HG02759 (cell line): ENCODE measurements at regions not wholly inside any gene's neighbourhood (a gene's known extent, or its start where the extent isn't known, plus 50 kb on each side); places are given as distances from the start of the nearest gene placed in this dataset.
"Not testable (repeated sequence)": the region's sequence is repeated elsewhere in the genome, so short reads cannot be mapped to it uniquely, and the experiment has no call there.

Experiments used
- ATAC-seq: cut with Tn5 transposase; IDR thresholded peaks from one replicate; pipeline ENCODE4 v1.9.1; 2021; ENCODE audit warnings: mild to moderate bottlenecking, moderate library complexity; ENCODE audit not compliant: unreplicated experiment

DNA sequence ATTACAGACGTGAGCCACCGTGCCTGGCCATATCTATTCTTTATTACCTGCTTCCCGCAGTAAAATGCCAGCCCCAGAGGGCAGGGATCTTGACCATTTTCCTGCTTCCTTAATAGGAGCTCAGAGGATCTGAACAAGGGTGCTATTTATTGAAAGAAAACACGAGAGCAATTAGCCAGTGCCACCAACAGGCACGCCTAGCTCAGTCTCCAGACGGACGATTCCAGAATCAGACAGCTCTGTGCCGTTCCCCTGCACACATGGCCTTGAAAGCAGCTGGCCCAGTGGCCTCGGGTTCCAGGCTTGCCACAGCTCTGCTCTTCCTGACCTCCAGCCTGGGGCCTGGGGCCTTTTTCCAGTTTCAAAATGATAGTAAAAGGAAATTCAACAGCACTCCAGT, 135.2 kb upstream of the RFLNA start:
- no peak for ATAC-seq

DNA sequence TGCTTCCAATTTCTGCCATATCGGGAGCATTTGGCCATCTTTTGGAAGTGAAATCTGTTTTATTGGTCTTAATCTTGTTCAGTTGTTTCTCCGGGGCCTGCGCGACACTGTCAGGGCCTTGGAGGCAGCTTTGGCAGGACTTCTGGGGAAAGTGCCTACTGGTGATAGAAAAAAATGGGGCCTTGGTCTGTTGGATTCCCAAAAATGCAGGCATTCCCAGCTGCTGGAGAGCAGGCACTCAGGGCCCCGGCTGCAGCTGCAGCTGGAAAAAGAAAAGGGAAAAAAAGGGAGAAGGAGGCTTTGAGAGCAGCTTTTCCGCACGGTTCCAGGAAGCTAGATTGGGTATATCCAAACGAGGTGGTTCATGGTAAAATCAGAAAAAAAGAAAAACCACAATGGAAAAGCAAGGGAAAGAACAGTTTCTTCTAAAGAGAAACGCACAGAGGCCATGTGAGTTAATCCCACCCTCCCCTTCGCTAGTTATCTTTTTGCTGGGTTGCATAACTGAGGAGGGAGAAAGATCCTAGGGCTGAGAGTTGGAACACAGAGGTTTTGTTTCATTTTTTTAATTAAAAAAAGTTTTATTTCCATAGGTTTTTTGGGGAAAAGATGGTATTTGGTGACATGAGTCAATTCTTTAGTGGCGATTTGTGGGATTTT, 134.7 kb upstream of the RFLNA start:
- no peak for ATAC-seq

DNA sequence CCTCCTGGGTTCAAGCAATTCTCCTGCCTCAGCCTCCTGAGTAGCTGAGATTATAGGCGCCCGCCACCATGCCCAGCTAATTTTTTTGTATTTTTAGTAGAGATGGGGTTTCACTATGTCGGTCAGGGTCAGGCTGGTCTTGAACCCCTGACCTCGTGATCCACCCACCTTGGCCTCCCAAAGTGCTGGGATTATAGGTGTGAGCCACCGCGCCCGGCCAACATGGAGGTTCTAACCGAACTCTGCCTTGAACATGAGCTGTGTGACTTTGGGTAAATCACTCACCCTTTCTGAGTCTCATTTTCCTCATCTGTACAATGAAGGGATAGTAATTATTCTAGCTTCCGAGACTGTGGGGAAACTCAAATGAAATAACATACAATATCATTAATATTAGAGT, 133.5 kb upstream of the RFLNA start:
- ATAC-seq, result not testable (repeated sequence)

DNA sequence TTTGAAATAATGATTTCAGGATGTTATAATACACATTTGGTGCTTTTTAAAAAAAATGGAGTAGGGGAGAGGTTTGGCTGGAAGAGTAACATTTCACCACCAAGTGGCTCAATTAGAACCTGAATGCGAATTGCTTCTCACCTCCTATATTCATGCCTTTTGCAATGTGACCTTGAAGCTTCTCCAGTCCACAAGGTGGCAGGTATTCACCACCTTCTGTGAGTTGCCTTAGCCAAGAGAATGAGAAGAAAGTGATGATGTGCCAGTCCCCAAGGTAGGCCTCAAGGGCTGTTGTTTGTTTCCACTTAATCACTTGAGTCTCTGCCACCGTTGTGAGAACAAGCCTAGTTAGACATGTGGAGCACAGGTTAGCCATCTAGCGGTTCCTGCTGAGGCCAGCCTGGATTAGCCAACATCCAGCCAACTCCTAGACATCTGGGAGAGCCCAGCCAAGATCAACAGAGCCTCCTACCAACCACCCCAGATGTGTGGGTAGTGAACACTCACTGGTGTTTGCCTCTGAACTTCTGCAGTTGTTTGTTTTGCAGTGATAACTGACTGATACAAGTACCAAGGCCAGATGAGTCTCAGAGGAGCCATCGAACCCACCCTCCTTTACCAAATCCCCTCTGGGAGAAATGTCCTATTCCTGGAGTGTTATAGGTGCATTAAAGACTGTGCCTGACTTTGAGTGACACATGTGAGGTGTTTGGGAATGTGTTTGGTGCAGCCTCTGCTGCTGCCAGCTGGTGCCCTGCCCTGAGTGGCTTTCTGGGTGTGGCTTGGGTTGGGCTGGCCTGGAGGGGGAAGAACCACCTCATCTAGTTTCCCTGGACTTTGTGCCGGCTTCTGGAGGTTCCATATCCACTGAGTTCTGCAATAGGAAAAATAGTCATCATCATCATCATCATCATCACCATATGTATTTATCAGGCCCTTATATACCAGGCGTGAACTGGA, 132.5 kb upstream of the RFLNA start:
- ATAC-seq, result no peak

DNA sequence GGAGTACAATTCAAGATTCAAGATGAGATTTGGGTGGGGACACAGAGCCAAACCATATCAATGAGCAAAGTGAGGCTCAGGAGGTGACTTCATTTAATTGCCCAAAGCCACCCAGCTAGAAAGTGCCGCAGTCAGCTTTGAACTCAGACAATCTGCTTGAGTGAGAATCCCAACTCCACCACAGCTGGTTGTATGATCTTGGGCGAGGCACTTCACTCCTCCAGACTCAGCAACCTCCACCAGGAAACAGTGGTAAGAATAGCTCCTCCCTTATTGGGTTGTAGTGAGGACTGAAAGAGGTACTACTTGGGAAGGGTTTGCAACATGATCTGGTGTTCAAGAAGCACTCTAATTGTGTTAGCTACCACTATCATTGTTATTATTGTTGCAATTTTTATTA, 129.2 kb upstream of the RFLNA start:
- ATAC-seq, result no peak

DNA sequence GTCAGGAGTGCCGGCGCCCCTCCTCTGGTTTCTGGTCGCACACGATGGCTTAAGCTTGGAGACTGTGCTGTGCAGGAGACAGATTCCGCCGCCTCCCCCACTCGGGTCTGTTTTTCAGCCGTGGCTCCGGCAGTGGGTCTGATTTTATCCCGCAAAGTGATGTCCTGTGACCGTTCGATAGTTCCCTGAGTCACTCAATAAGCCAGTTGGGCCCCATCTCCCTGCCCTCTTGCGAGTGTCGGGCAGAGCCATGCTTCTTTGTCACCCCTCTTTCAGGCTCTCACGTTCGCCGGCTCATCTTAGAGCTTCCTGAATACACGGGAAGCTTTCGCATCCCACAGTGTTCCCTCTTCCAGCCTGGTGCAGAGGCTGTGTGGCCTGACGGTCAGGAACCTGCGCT, 127.8 kb upstream of the RFLNA start:
- no peak for ATAC-seq

DNA sequence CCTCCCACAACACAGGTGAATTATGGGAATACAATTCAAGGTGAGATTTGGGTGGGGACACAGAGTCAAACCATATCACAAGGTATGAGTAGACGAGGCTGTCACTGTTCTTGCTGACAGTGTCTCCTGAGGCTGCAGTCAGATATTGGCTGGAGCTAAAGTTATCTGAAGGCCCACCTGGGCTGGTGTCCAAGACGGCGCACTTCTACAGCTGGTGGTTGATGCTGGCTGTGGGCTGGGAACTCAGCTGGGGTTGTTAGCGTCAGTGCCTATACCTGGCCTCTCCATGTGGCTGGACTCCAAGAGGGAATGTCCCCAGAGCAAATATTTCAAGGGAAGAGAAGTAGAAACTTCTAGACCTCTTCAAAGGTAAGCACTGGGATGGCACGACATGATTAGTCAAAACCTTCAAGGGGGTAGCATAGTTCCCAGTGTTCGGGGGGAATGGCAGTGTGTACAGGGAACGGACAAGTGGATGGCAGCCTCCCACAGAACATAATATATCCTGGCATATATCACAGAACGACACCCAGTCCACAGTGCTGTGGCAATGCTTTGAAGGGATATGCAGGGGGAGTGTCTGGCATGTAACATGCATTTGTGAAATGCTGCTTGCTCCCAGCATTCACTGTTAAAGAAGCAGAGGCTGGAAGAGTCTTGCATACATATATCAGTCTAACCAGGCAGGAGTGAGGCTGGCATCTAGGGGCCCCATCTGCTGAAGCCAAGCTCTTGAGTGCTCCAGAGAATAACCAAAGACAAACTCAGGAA, 126.7 kb upstream of the RFLNA start:
- ATAC-seq, result no peak

DNA sequence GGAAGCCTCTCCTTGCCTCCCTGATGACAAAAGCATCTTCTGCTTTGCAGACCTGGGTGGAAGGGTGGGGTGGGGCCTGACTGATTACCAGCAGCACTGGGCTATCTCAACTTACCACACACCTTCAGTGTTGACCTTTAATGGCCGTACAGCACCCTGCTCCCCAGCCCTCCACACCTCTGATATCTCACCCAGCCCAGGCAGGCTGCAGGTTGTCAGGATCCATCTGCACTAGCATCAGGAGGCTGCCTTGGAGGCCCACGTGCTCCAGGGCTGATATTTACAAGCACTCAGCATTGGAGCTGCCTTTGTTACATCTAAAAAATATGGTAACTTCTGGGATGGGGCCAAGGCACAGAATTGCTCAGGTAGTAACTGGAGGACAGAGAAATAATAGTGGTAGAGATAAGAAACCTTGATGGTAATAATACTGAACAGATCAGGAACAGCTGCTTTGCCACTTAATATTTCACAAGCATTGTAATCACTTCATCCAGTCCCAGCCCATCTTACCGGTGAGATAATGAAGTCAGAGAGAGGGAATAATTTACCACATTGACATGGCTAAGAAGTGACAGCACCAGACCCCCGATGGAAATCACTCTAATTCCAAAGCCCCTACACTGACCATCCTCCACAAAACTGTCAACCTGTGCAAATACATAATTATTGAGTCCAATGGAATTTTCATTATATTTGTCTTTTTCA, 125.2 kb upstream of the RFLNA start:
- ATAC-seq, result no peak

DNA sequence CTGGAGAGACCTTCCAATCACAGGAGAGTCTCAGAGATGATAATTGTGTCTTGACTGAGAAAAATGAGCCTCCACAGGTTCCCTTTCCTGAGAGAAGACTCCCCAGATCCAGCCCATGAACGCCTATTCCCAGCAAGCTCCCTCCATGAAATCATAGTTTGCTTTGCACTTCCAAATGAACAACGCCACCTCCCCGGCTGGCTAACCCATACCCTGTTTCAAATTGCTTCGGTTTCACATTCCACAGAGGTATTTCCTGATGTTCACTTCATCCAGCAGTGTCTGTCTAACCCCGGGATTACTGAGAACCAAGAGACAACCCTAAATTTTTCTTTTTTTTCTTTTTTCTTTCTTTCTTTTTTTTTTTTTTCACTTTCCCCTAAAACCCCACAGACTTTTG, 124.1 kb upstream of the RFLNA start:
- ATAC-seq, result no peak

DNA sequence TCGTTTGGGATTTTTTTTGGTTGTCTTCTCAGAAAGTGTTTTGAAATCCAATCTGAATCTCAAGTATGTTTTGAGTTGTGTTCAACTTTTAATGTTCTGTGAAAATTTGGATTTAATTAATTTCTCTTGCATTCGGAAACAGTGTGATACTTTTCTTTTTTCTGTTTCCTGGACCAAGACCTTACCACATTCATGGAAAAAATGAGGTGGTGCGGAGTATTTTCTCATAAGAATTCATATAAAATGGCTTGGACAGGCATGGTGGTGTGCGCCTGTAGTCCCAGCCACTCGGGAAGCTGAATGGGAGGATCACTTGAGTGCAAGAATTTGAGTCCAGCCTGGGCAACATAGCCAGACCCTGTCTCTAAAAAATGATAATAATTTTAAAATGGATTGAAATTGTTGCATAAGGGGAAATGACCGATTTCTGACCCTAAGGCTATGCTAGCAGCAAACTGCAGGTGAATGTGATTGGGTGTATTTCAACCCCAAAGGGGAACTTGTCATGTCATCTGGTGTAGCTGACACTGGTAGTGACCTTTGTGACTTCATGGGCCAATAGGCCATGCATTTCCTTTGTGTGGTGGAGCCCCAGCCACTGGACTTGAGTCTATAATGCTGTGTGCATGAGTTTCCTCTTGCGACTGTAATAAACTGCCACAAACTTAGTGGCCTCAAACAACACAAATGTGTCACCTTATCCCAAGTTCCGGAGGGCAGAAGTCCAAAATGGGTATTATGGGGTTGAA, 123.5 kb upstream of the RFLNA start:
- no peak for ATAC-seq

DNA sequence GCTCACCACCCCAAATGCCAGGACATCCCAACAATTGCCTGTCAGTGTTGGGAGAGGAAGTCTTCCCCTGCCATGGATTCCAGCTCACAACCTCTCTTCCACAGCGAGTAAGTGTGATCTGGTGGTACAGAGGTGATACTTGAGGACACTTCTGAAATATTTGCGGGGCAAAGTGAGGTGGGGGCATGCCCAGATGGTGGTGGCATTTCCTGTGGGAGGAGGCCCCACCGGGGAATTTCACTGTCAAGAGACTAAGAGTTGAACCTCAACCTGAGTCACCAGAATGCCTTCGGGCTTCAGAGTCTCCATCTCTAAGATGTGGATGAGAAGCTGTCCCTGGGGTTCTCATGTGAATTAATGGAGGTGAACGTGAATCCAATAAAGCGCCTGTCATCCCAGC, 122.3 kb upstream of the RFLNA start:
- no peak for ATAC-seq

DNA sequence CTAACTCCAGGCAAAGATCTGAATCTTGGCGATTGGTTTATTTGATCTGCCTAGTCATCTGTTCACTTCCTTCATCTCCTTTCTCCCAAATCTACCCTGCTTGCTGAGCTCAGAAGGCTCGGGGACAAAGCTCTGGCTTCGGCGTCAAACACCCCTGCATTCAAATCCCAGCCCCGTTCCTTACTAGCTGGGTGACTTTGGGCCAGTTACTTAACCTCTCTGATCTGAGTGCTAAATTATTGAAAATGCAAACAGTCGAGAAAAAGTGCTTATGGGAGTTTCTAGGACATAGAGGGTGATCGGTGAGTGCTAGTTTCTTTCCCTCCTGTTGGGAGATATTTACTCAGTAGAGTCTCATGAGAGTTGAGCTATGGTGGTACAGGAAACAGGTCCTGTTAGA, 121.2 kb upstream of the RFLNA start:
- ATAC-seq, result no peak

DNA sequence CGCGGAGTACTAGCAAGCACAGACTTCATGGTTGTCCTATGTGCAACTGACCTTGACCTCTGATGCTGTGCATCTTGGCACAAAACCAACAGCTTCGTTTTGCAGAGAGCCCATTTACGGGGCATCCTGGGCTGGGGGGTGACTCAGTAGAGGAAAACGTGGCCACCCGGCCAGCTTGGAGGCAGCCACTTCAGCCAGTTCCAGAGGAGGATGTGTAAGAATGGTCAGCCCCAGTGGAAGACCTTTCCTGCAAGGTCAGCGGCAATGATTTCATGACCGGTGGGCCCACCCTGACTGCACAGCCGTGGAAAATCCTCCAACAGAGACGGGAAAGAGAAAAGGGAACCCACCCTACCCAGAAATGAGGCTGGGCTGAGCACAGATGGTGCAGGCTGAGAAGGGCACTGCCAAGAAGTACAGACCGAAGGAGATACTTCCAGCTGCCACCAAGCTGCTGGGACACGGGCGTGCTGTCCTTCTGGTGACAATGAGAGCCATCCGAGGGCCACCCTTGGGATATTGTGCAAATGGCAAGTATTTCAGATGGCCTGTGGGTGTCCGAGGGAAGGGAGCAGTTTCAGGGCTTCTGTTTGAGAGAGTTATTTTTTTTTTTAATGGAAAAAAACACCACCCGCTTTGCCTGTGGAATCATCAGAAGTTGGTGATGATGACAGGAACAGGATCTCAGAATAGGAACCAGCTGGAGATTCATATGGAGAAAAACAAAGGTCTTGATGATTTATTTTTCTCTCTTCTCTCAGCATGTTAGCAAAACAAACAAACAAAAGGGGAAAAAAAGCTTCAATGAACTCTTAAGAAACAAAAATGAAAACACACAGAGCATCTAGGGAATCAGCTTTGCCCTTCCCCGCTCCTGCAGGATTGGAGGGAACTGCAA, 120.2 kb upstream of the RFLNA start:
- ATAC-seq, result no peak

DNA sequence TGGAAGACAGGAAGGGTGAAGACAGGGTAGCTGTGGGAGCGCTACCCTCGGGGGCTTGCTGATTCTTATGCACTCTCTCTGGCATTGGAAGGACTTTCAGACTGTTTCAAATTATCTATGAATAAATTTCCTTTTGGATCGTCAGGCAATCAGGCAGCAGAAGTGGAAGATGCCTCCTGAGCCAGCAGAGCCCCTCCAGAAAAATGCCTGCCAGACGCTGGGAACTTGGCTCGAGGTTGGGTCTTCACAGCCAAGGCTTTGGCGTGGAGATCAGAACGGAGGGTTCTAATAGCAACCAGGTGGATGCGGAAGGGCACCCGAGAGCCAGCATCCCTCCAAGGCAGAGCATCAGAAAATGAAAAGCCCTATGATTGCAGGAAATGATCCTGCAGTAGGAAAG, 119.2 kb upstream of the RFLNA start:
- ATAC-seq, result no peak

DNA sequence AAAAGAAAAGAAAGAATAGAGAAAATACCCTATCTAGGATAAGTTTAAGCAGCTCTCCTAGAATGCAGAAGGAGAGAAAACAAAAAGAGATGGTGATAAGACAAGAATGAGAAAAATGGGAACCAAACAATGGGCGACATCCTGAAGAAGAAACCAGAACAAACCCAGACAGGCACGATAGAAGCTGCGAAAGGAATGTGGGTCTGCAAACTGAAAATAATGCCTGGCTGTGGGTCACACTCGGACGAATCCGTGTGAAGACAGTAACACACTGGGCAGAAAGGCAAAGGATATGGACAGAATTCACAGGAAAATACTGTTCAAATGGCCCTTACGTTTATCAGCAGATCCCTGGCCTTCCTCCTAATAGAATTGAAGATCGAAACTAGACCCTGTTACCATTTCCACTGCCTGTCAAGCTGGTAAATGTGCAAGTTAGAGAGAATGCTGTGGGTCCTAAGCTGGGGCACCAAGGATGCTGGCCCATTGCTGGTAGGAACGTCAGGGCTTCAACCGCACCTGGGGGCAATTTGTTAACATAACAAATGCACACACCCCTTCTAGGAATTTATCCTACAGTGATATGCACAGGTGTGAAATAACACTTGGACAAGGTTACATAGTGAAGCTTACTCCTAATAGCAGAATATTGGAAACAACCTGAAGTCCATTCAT, 117.5 kb upstream of the RFLNA start:
- no peak for ATAC-seq

DNA sequence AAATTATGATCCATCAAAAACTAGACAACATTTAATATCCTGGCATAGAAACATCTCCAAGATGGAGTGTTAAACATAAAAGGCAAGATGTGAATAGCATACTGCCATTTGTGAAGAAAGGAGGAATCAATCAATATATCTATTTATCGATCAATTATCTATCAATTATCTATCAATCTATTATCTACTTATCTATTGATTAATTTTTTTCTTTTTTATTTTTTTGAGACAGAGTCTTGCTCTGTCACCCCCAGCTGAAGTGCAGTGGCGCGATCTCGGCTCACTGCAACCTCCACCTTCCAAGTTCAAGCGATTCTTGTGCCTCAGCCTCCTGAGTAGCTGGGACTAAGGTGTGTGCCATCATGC, 117.0 kb upstream of the RFLNA start:
- no peak for ATAC-seq

DNA sequence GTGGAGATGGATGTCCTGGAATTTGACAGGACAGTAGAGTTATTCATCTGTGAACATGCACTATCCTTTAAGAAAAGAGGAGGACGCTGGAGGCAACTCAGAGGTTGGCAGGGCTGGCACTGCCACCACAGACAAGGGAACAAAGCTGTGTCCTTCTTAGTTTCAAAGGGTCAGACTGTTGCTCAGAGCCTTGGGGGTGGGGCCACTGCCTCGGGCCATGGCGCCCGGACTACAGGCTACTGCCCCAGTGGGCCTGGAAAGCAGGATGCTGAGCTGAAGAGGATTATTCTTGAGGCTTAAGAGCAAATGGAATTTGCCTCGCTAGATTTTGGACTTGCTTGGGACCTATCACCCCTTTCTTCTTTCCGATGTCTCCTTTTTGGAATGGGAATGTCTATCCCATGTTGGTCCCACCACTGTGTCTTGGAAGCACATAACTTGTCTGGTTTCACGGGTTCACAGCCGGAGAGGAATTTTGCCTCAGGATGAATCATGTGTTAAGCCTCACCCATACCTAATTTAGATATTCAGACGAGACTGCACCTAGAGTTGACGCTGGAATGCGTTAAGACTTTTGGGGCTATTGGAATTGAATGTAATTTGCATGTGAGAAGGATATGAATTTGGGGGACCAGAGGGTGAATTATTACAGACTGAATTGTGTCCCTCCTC, 114.8 kb upstream of the RFLNA start:
- no peak for ATAC-seq

DNA sequence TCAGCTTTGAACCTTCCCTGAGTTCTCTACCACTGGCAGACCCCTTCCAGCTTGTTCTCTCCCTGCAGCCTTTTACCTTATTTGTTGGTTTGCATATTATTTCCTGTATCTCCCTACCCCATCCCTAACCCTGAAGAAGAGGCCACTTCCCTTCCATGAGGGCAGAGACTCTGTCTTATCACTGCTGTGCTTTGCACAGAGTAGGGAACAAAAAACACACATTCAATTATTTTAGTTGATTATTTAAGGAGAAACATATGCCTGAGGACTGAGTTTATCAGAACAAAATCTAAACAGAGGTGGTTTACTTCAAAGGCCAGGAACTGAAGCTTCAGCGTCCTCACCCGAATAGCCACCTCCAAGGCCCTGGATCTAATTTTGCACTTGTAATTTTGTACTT, 111.7 kb upstream of the RFLNA start:
- no peak for ATAC-seq
